IMR-90 (cell line): ENCODE measurements at regions not wholly inside any gene's neighbourhood (a gene's known extent, or its start where the extent isn't known, plus 50 kb on each side); places are given as distances from the start of the nearest gene placed in this dataset.

Experiments used
- ATAC-seq: fragments of 200-7000 bp; cut with Tn5 transposase; 2 replicates; pipeline ENCODE4 v1.9.1; 2020; ENCODE audit warnings: low read depth, mild to moderate bottlenecking, moderate library complexity
- BruUV-seq: library from RNA; stranded (reverse); fragments of 400-500 nt; replicated peaks from 2 replicates; lab custom pipeline; 2021; lab: Mats Ljungman, UMichigan
- CTCF ChIA-PET: fragments of 300-600 bp; formaldehyde crosslinking; extraction: SDS; loops from one replicate; lab custom pipeline; 2021; ENCODE audit warnings: antibody characterized with exemption; lab: Yijun Ruan, JAX
- POLR2A ChIA-PET: fragments of 300-600 bp; sonication (Branson Sonifier 250); formaldehyde crosslinking; loops from one replicate; lab custom pipeline; 2022; ENCODE audit warnings: antibody characterized with exemption; ENCODE audit not compliant: unreplicated experiment; lab: Charles Lee
- DNase-seq: peaks from one replicate; pipeline ENCODE4 v3.0.0; 2013
- H2AFZ ChIP-seq: replicated peaks from 2 replicates; pipeline ENCODE3; 2013; ENCODE audit warnings: low read length, mild to moderate bottlenecking; ENCODE audit not compliant: poor library complexity
- H2AK5ac ChIP-seq: 2 replicates; pipeline ENCODE4 v1.6.1; 2013; ENCODE audit warnings: low read depth, low read length, inconsistent platforms
- H2AK9ac ChIP-seq: replicated peaks from 2 replicates; pipeline ENCODE3; 2013; ENCODE audit warnings: mild to moderate bottlenecking, low read depth, low read length, moderate library complexity; ENCODE audit not compliant: poor library complexity
- H2BK120ac ChIP-seq: 2 replicates; pipeline ENCODE4 v1.6.1; 2013; ENCODE audit warnings: low read depth, low read length, inconsistent platforms
- H2BK15ac ChIP-seq: 3 replicates; pipeline ENCODE4 v1.6.1; 2013; ENCODE audit warnings: low read depth, low read length, inconsistent platforms
- H2BK20ac ChIP-seq: 2 replicates; pipeline ENCODE4 v1.6.1; 2013; ENCODE audit warnings: low read depth, mild to moderate bottlenecking, inconsistent platforms, low read length, moderate library complexity
- H2BK5ac ChIP-seq: 2 replicates; pipeline ENCODE4 v1.6.1; 2013; ENCODE audit warnings: mild to moderate bottlenecking, low read depth, low read length, inconsistent platforms; ENCODE audit not compliant: poor library complexity, severe bottlenecking
- H3K14ac ChIP-seq: replicated peaks from 2 replicates; pipeline ENCODE4 v1.6.1; 2013; ENCODE audit warnings: low read depth, low read length, inconsistent platforms
- H3K18ac ChIP-seq: 2 replicates; pipeline ENCODE4 v1.6.1; 2013; ENCODE audit warnings: low read depth, low read length, control low read depth
- H3K23ac ChIP-seq: 2 replicates; pipeline ENCODE4 v1.6.1; 2013; ENCODE audit warnings: low read depth, low read length, inconsistent platforms
- H3K27ac ChIP-seq: 2 replicates; pipeline ENCODE4 v1.5.1; 2013; ENCODE audit warnings: mild to moderate bottlenecking, control low read depth, low read length; ENCODE audit not compliant: insufficient read depth
- H3K27me3 ChIP-seq: 2 replicates; pipeline ENCODE4 v1.6.1; 2013; ENCODE audit warnings: low read length; ENCODE audit not compliant: control insufficient read depth, insufficient read depth
- H3K36me3 ChIP-seq: 2 replicates; pipeline ENCODE4 v1.6.1; 2013; ENCODE audit warnings: low read length, mixed read lengths; ENCODE audit not compliant: control insufficient read depth, insufficient read depth
- H3K4ac ChIP-seq: 2 replicates; pipeline ENCODE4 v1.6.1; 2013; ENCODE audit warnings: low read depth, low read length, inconsistent platforms
- H3K4me1 ChIP-seq: 2 replicates; pipeline ENCODE4 v1.6.1; 2013; ENCODE audit warnings: low read length, mixed read lengths; ENCODE audit not compliant: control insufficient read depth, insufficient read depth
- H3K4me2 ChIP-seq: 2 replicates; pipeline ENCODE4 v1.6.1; 2013; ENCODE audit warnings: low read depth, mild to moderate bottlenecking, control low read depth, low read length, moderate library complexity
- H3K4me3 ChIP-seq: 2 replicates; pipeline ENCODE4 v1.5.1; 2013; ENCODE audit warnings: low read depth, mild to moderate bottlenecking, control low read depth, low read length, moderate library complexity; ENCODE audit not compliant: insufficient read depth
- H3K56ac ChIP-seq: 2 replicates; pipeline ENCODE4 v1.6.1; 2013; ENCODE audit warnings: low read length, inconsistent platforms; ENCODE audit not compliant: insufficient read depth; ENCODE audit errors: extremely low read depth
- H3K79me1 ChIP-seq, 2 experiments: 2 replicates each; pipeline ENCODE4 v1.6.1; 2013; ENCODE audit warnings: low read length in 2 of 2, inconsistent platforms in 1 of 2, low read depth in 1 of 2
- H3K9ac ChIP-seq: 2 replicates; pipeline ENCODE4 v1.6.1; 2013; ENCODE audit warnings: low read depth, low read length, control low read depth
- H3K9me1 ChIP-seq: 2 replicates; pipeline ENCODE4 v1.6.1; 2013; ENCODE audit warnings: low read length, inconsistent platforms; ENCODE audit not compliant: insufficient read depth
- H3K9me3 ChIP-seq: 2 replicates; pipeline ENCODE4 v1.6.1; 2013; ENCODE audit warnings: low read length; ENCODE audit not compliant: control insufficient read depth, insufficient read depth
- H4K20me1 ChIP-seq: 2 replicates; pipeline ENCODE4 v1.6.1; 2013; ENCODE audit warnings: low read length, inconsistent platforms; ENCODE audit not compliant: insufficient read depth
- H4K5ac ChIP-seq: 2 replicates; pipeline ENCODE4 v1.6.1; 2013; ENCODE audit warnings: mild to moderate bottlenecking, low read depth, low read length, control low read depth
- H4K8ac ChIP-seq, 2 experiments: 2 replicates each; pipeline ENCODE4 v1.6.1; 2013; ENCODE audit warnings: low read depth in 2 of 2, low read length in 2 of 2, control low read depth in 1 of 2, inconsistent platforms in 1 of 2
- H4K91ac ChIP-seq: 2 replicates; pipeline ENCODE4 v1.6.1; 2013; ENCODE audit warnings: low read depth, low read length, inconsistent platforms; ENCODE audit not compliant: insufficient read depth
- CEBPB ChIP-seq: IDR thresholded peaks from 2 replicates; pipeline ENCODE4 v1.6.1; 2012; ENCODE audit warnings: low read depth, low read length, improper control_type of control experiment
- CHD1 ChIP-seq: IDR thresholded peaks from 2 replicates; pipeline ENCODE4 v1.6.1; 2012; ENCODE audit warnings: low read depth, low read length, improper control_type of control experiment
- FOS ChIP-seq: fragments of 150-350 bp; IDR thresholded peaks from 2 replicates; pipeline ENCODE4 v1.6.1; 2016; ENCODE audit warnings: low read depth, low read length
- MAFK ChIP-seq: IDR thresholded peaks from 2 replicates; pipeline ENCODE4 v1.6.1; 2012; ENCODE audit warnings: low read depth, low read length, improper control_type of control experiment
- MAZ ChIP-seq: IDR thresholded peaks from 2 replicates; pipeline ENCODE4 v1.6.1; 2012; ENCODE audit warnings: low read depth, mild to moderate bottlenecking, low read length, improper control_type of control experiment, moderate library complexity, borderline replicate concordance
- MXI1 ChIP-seq: IDR thresholded peaks from 2 replicates; pipeline ENCODE4 v1.6.1; 2012; ENCODE audit warnings: low read depth, mild to moderate bottlenecking, low read length, moderate library complexity, borderline replicate concordance
- POLR2A ChIP-seq: IDR thresholded peaks from 2 replicates; pipeline ENCODE4 v1.6.1; 2012; ENCODE audit warnings: mild to moderate bottlenecking, low read depth, low read length
- RCOR1 ChIP-seq: IDR thresholded peaks from 2 replicates; pipeline ENCODE4 v1.6.1; 2012; ENCODE audit warnings: mild to moderate bottlenecking, low read length, improper control_type of control experiment; ENCODE audit not compliant: insufficient replicate concordance
- RFX5 ChIP-seq: IDR thresholded peaks from 2 replicates; pipeline ENCODE4 v1.8.0; 2012; ENCODE audit warnings: low read depth, mild to moderate bottlenecking, low read length, moderate library complexity
- SMC3 ChIP-seq: fragments of 150-350 bp; IDR thresholded peaks from 2 replicates; pipeline ENCODE4 v1.6.1; 2016; ENCODE audit warnings: low read depth, mild to moderate bottlenecking, antibody characterized with exemption, low read length, moderate library complexity
- WGBS, 2 experiments: methylation state at CpG; one replicate each; pipeline versions ENCODE4 v1.1.5 to v1.1.7; 2013; ENCODE audit warnings: missing lambda C conversion rate in 2 of 2; ENCODE audit not compliant: insufficient read length in 1 of 2; ENCODE audit errors: extremely low coverage in 2 of 2; 5-methylcytosine and 5-hydroxymethylcytosine counted together
- dilution Hi-C: fragments of 300-500 bp; cut with HindIII; formaldehyde crosslinking; loops from one replicate; pipeline ENCODE4 v1.14.3; 2018; ENCODE audit warnings: low sequenced_read_pairs; ENCODE audit not compliant: unreplicated experiment
- in situ Hi-C: fragments of 300-500 bp; cut with MboI; formaldehyde crosslinking; loops from 3 replicates; pipeline ENCODE4 v1.14.3; 2019; ENCODE audit warnings: low sequenced_read_pairs, inconsistent platforms, mixed read lengths
- intact Hi-C: fragments of 100-400 bp; cut with micrococcal nuclease; formaldehyde crosslinking; loops from 2 replicates; pipeline ENCODE4 v1.10.0; 2022
- TF ChIP-seq, protein P1 (sequence below): fragments of 150-350 bp; IDR thresholded peaks from 2 replicates; pipeline ENCODE4 v1.6.1; 2016; ENCODE audit warnings: low read depth, mild to moderate bottlenecking, low read length, moderate library complexity, borderline replicate concordance
- TF ChIP-seq, protein P2 (sequence below): conservative IDR thresholded peaks from 2 replicates; pipeline ENCODE4 v1.5.1; 2012; ENCODE audit warnings: mild to moderate bottlenecking, low read depth, low read length, improper control_type of control experiment
- TF ChIP-seq, protein P3 (sequence below): fragments of 150-350 bp; IDR thresholded peaks from 2 replicates; pipeline ENCODE4 v1.6.1; 2017; ENCODE audit warnings: mild to moderate bottlenecking, antibody characterized with exemption, low read length, low read depth

DNA sequence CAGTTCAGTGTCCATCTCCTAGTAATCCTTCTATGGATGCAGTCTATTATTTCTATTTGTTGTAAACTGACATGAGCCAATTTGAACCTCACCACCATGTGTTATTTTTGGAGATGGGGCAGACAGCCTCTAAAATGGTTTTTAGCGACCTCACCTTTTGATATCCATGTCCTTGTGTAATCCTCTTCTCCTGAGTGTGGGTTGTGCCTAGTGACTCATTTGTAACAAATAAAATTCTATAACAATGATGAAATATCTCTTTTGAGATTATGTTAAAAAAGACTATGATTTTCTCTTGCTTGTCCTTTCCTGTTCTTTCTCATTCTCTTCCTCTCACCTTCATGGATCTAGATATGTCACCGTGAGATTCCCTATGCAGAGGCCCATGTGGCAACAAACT lies 554.6 kb upstream of the ANO3 start:
- Histone ChIP-seq H4K20me1 (no peaks in the 10 kb centered on the region), H4K8ac (no peak overlapping the region), H3K27ac (no peak overlapping the region), H3K56ac (no peak overlapping the region), H2AK9ac (no peak overlapping the region), H2BK120ac (no peak overlapping the region), H2BK15ac (no peak overlapping the region), H3K79me1 (no peaks in the 10 kb centered on the region), H3K4ac (no peak overlapping the region), H2AFZ (no peak overlapping the region), H2BK5ac (no peak overlapping the region), H3K4me3 (no peak overlapping the region), H3K36me3 (no peaks in the 10 kb centered on the region), H3K4me1 (no peaks in the 10 kb centered on the region), H3K9me1 (no peaks in the 10 kb centered on the region), H3K14ac (no peak overlapping the region), H3K23ac (no peak overlapping the region), H4K91ac (no peak overlapping the region), H3K9ac (no peak overlapping the region), H4K5ac (no peak overlapping the region), H2BK20ac (no peak overlapping the region), H3K4me2 (no peak overlapping the region), H3K27me3 (no peaks in the 10 kb centered on the region), H3K9me3 (no peaks in the 10 kb centered on the region), H3K18ac (no peak overlapping the region), H2AK5ac (no peak overlapping the region)
- WGBS, 2 experiments = no CpG with 5 or more reads among the region's 2 CpGs
- in situ Hi-C loops (no loop called here), intact Hi-C loops (no loop called here), dilution Hi-C loops (no loop called here)
- BruUV-seq = no TSS peak
- ATAC-seq = no peak
- DNase-seq = no peak
- CTCF ChIA-PET = no interaction called here
- POLR2A ChIA-PET = no interaction called here
- TF ChIP-seq, protein P1, sequence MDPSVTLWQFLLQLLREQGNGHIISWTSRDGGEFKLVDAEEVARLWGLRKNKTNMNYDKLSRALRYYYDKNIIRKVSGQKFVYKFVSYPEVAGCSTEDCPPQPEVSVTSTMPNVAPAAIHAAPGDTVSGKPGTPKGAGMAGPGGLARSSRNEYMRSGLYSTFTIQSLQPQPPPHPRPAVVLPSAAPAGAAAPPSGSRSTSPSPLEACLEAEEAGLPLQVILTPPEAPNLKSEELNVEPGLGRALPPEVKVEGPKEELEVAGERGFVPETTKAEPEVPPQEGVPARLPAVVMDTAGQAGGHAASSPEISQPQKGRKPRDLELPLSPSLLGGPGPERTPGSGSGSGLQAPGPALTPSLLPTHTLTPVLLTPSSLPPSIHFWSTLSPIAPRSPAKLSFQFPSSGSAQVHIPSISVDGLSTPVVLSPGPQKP = no peak
- no peak for TF ChIP-seq MAZ
- TF ChIP-seq MAFK = no peak
- TF ChIP-seq FOS = no peak
- TF ChIP-seq CHD1 = no peak
- no peak for TF ChIP-seq SMC3
- no peak for TF ChIP-seq RCOR1
- no peak for TF ChIP-seq MXI1
- TF ChIP-seq, protein P2, sequence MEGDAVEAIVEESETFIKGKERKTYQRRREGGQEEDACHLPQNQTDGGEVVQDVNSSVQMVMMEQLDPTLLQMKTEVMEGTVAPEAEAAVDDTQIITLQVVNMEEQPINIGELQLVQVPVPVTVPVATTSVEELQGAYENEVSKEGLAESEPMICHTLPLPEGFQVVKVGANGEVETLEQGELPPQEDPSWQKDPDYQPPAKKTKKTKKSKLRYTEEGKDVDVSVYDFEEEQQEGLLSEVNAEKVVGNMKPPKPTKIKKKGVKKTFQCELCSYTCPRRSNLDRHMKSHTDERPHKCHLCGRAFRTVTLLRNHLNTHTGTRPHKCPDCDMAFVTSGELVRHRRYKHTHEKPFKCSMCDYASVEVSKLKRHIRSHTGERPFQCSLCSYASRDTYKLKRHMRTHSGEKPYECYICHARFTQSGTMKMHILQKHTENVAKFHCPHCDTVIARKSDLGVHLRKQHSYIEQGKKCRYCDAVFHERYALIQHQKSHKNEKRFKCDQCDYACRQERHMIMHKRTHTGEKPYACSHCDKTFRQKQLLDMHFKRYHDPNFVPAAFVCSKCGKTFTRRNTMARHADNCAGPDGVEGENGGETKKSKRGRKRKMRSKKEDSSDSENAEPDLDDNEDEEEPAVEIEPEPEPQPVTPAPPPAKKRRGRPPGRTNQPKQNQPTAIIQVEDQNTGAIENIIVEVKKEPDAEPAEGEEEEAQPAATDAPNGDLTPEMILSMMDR = no peak
- no peak for TF ChIP-seq RFX5
- TF ChIP-seq, protein P3, sequence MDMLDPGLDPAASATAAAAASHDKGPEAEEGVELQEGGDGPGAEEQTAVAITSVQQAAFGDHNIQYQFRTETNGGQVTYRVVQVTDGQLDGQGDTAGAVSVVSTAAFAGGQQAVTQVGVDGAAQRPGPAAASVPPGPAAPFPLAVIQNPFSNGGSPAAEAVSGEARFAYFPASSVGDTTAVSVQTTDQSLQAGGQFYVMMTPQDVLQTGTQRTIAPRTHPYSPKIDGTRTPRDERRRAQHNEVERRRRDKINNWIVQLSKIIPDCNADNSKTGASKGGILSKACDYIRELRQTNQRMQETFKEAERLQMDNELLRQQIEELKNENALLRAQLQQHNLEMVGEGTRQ = no peak
- no peak for TF ChIP-seq POLR2A
- TF ChIP-seq CEBPB = no peak
